Neural cell (in vitro differentiated cells): ENCODE measurements at regions not wholly inside any gene's neighbourhood (a gene's known extent, or its start where the extent isn't known, plus 50 kb on each side); places are given as distances from the start of the nearest gene placed in this dataset.

Experiments
- RAD21 ChIP-seq: fragments of 450-650 bp; conservative IDR thresholded peaks from 2 replicates; pipeline ENCODE4 v1.6.1; 2014; ENCODE audit warnings: antibody characterized with exemption, mild to moderate bottlenecking, moderate library complexity
- TF ChIP-seq, protein P1 (sequence below): fragments of 450-650 bp; IDR thresholded peaks from 2 replicates; pipeline ENCODE4 v1.5.1; 2014; ENCODE audit warnings: antibody characterized with exemption, mild to moderate bottlenecking, moderate library complexity; ENCODE audit not compliant: poor library complexity, severe bottlenecking

DNA sequence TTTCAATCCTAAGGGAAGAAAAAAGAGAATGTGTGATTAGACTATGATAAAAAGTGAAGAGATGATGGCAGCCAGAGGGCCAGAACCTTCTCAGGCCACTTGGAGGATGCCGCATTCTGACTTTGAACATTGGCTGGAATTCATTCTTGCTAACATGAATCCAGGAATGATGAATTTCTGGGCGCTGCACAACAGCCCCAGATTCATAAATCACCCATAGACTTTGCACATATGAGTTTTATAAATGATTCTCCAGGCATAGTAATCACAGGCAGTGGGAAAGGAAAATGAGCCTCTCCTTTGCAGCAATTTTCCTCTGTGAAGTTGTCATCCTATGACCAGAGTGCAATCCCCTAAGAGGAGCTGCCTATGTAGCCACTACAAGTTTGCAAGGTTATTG lies 555.4 kb downstream of the KCTD12 start:
- TF ChIP-seq, protein P1, sequence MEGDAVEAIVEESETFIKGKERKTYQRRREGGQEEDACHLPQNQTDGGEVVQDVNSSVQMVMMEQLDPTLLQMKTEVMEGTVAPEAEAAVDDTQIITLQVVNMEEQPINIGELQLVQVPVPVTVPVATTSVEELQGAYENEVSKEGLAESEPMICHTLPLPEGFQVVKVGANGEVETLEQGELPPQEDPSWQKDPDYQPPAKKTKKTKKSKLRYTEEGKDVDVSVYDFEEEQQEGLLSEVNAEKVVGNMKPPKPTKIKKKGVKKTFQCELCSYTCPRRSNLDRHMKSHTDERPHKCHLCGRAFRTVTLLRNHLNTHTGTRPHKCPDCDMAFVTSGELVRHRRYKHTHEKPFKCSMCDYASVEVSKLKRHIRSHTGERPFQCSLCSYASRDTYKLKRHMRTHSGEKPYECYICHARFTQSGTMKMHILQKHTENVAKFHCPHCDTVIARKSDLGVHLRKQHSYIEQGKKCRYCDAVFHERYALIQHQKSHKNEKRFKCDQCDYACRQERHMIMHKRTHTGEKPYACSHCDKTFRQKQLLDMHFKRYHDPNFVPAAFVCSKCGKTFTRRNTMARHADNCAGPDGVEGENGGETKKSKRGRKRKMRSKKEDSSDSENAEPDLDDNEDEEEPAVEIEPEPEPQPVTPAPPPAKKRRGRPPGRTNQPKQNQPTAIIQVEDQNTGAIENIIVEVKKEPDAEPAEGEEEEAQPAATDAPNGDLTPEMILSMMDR, result no peak
- TF ChIP-seq RAD21, result no peak
